HUES6 (cell line): ENCODE measurements at regions not wholly inside any gene's neighbourhood (a gene's known extent, or its start where the extent isn't known, plus 50 kb on each side); places are given as distances from the start of the nearest gene placed in this dataset.
A peak's percentile ranks its signal among the peaks of the same experiment; 100 is the strongest.
"Not testable (repeated sequence)": the region's sequence is repeated elsewhere in the genome, so short reads cannot be mapped to it uniquely, and the experiment has no call there.

Experiments
- H3K27ac ChIP-seq: 2 replicates; pipeline ENCODE4 v1.7.0; 2013; ENCODE audit warnings: low read depth, mild to moderate bottlenecking, low read length, inconsistent platforms
- H3K27me3 ChIP-seq: 2 replicates; pipeline ENCODE4 v1.6.1; 2013; ENCODE audit warnings: low read length; ENCODE audit not compliant: control insufficient read depth, insufficient read depth
- H3K36me3 ChIP-seq: 2 replicates; pipeline ENCODE4 v1.6.1; 2013; ENCODE audit warnings: low read length; ENCODE audit not compliant: control insufficient read depth, insufficient read depth
- H3K4me1 ChIP-seq: 2 replicates; pipeline ENCODE4 v1.6.1; 2013; ENCODE audit warnings: low read length; ENCODE audit not compliant: control insufficient read depth, insufficient read depth
- H3K4me3 ChIP-seq: 2 replicates; pipeline ENCODE4 v1.5.1; 2013; ENCODE audit warnings: low read depth, low read length
- H3K9ac ChIP-seq: one replicate; pipeline ENCODE4 v1.6.1; 2013; ENCODE audit warnings: mild to moderate bottlenecking, low read length
- H3K9me3 ChIP-seq: 2 replicates; pipeline ENCODE4 v1.6.1; 2013; ENCODE audit warnings: low read depth, low read length; ENCODE audit not compliant: control insufficient read depth, insufficient read depth

GRCh38 chr12:33044447-33044846 lies 147.9 kb upstream of the PKP2 start:
- Histone ChIP-seq H3K4me3 (no peak overlapping the region), H3K27me3 (no peaks in the 10 kb centered on the region), H3K27ac (no peak overlapping the region), H3K36me3 (no peaks in the 10 kb centered on the region), H3K9me3 (peaks cover 9% of the 10 kb centered on the region; the same call in 1 of the 2 replicates), H3K9ac (no peak overlapping the region), H3K4me1 (no peaks in the 10 kb centered on the region)

- Histone ChIP-seq H3K9me3 (peaks cover 12% of the 10 kb centered on the region; the same call in 1 of the 2 replicates), H3K9ac (no peak overlapping the region), H3K4me3 (no peak overlapping the region), H3K4me1 (no peaks in the 10 kb centered on the region), H3K27ac (no peak overlapping the region), H3K27me3 (no peaks in the 10 kb centered on the region), H3K36me3 (no peaks in the 10 kb centered on the region)
Measured at GRCh38 chr12:33041562-33041961, 145.0 kb upstream of the PKP2 start.

GRCh38 chr12:33033999-33034398 lies 137.4 kb upstream of the PKP2 start:
- not testable (repeated sequence) for H3K9ac ChIP-seq, H3K27ac ChIP-seq, H3K36me3 ChIP-seq, H3K4me1 ChIP-seq, H3K4me3 ChIP-seq, H3K27me3 ChIP-seq
- H3K9me3 ChIP-seq, result peaks cover 30% of the 10 kb centered on the region

GRCh38 chr12:33026791-33027190 lies 130.2 kb upstream of the PKP2 start:
- no peak overlapping the region for H3K27ac ChIP-seq
- H3K9ac ChIP-seq, result no peak overlapping the region
- no peaks in the 10 kb centered on the region for H3K36me3 ChIP-seq
- no peak overlapping the region for H3K4me3 ChIP-seq
- peaks cover 21% of the 10 kb centered on the region for H3K9me3 ChIP-seq
- H3K27me3 ChIP-seq, result no peaks in the 10 kb centered on the region
- no peaks in the 10 kb centered on the region for H3K4me1 ChIP-seq

- not testable (repeated sequence) for H3K36me3 ChIP-seq, H3K4me3 ChIP-seq, H3K4me1 ChIP-seq, H3K9ac ChIP-seq, H3K27ac ChIP-seq, H3K27me3 ChIP-seq
- peaks cover 38% of the 10 kb centered on the region for H3K9me3 ChIP-seq
Measured at GRCh38 chr12:33022724-33023123, 126.1 kb upstream of the PKP2 start.

- H3K9ac ChIP-seq, H3K27me3 ChIP-seq, H3K36me3 ChIP-seq, H3K4me1 ChIP-seq, H3K27ac ChIP-seq, H3K4me3 ChIP-seq: not testable (repeated sequence)
- H3K9me3 ChIP-seq, result peaks cover 52% of the 10 kb centered on the region
Measured at GRCh38 chr12:33017029-33017428, 120.5 kb upstream of the PKP2 start.

GRCh38 chr12:33012226-33012625 lies 115.6 kb upstream of the PKP2 start:
- Histone ChIP-seq H3K36me3 (no peaks in the 10 kb centered on the region), H3K27me3 (no peaks in the 10 kb centered on the region), H3K27ac (0 out of 2 replicates have a peak overlapping the region, but pooled peaks have one; percentile 3), H3K4me1 (no peaks in the 10 kb centered on the region), H3K9ac (no peak overlapping the region), H3K9me3 (peaks cover 17% of the 10 kb centered on the region), H3K4me3 (no peak overlapping the region)

- no peak overlapping the region for H3K4me3 ChIP-seq
- no peaks in the 10 kb centered on the region for H3K36me3 ChIP-seq
- H3K9ac ChIP-seq, result no peak overlapping the region
- H3K27me3 ChIP-seq, result no peaks in the 10 kb centered on the region
- H3K9me3 ChIP-seq, result no peaks in the 10 kb centered on the region
- no peak overlapping the region for H3K27ac ChIP-seq
- H3K4me1 ChIP-seq, result no peaks in the 10 kb centered on the region
Measured at GRCh38 chr12:33006106-33006505, 109.5 kb upstream of the PKP2 start.

GRCh38 chr12:33000016-33000415 lies 103.4 kb upstream of the PKP2 start:
- H3K9ac ChIP-seq, result no peak overlapping the region
- H3K4me3 ChIP-seq, result no peak overlapping the region
- peaks cover 7% of the 10 kb centered on the region; the same call in 1 of the 2 replicates for H3K4me1 ChIP-seq
- H3K27ac ChIP-seq, result no peak overlapping the region
- H3K36me3 ChIP-seq, result no peaks in the 10 kb centered on the region
- no peaks in the 10 kb centered on the region for H3K27me3 ChIP-seq
- H3K9me3 ChIP-seq, result no peaks in the 10 kb centered on the region

- H3K9ac ChIP-seq, result no peak overlapping the region
- no peak overlapping the region for H3K27ac ChIP-seq
- H3K4me3 ChIP-seq, result no peak overlapping the region
- H3K36me3 ChIP-seq, result no peaks in the 10 kb centered on the region
- H3K9me3 ChIP-seq, result no peaks in the 10 kb centered on the region
- no peaks in the 10 kb centered on the region for H3K27me3 ChIP-seq
- peaks cover 14% of the 10 kb centered on the region; the same call in 1 of the 2 replicates for H3K4me1 ChIP-seq
Measured at GRCh38 chr12:32997471-32997870, 100.9 kb upstream of the PKP2 start.

GRCh38 chr12:32995623-32996022 lies 99.0 kb upstream of the PKP2 start:
- Histone ChIP-seq H3K36me3 (no peaks in the 10 kb centered on the region), H3K9me3 (no peaks in the 10 kb centered on the region), H3K27me3 (no peaks in the 10 kb centered on the region), H3K27ac (no peak overlapping the region), H3K4me1 (peaks cover 14% of the 10 kb centered on the region; the same call in 1 of the 2 replicates), H3K4me3 (no peak overlapping the region), H3K9ac (no peak overlapping the region)

GRCh38 chr12:32993404-32993803 lies 96.8 kb upstream of the PKP2 start:
- Histone ChIP-seq H3K27ac (no peak overlapping the region), H3K4me3 (no peak overlapping the region), H3K4me1 (peaks cover 28% of the 10 kb centered on the region), H3K27me3 (no peaks in the 10 kb centered on the region), H3K36me3 (no peaks in the 10 kb centered on the region), H3K9ac (no peak overlapping the region), H3K9me3 (no peaks in the 10 kb centered on the region)
